Mucosa of rectum (tissue), 2 donors: ENCODE measurements at regions not wholly inside any gene's neighbourhood (a gene's known extent, or its start where the extent isn't known, plus 50 kb on each side); places are given as distances from the start of the nearest gene placed in this dataset.

ENCODE experiments used
- H3K27ac ChIP-seq, 2 donors: one replicate each; pipeline ENCODE4 v1.7.0; 2013; ENCODE audit warnings: inconsistent platforms in 2 of 2, low read depth in 2 of 2, low read length in 2 of 2
- H3K27me3 ChIP-seq, 2 donors: one replicate each; pipeline ENCODE4 v1.7.0; 2013; ENCODE audit warnings: low read length in 2 of 2; ENCODE audit not compliant: control insufficient read depth in 2 of 2, insufficient read depth in 2 of 2
- H3K36me3 ChIP-seq, 2 donors: one replicate each; pipeline ENCODE4 v1.7.0; 2013; ENCODE audit warnings: low read length in 2 of 2; ENCODE audit not compliant: control insufficient read depth in 2 of 2, insufficient read depth in 2 of 2
- H3K4me1 ChIP-seq, 2 donors: one replicate each; pipeline ENCODE4 v1.7.0; 2013; ENCODE audit warnings: low read length in 2 of 2, mild to moderate bottlenecking in 1 of 2; ENCODE audit not compliant: control insufficient read depth in 2 of 2, insufficient read depth in 2 of 2
- H3K4me3 ChIP-seq, 2 donors: one replicate each; pipeline ENCODE4 v1.7.0; 2013; ENCODE audit warnings: low read length in 2 of 2
- H3K9ac ChIP-seq, 2 donors: one replicate each; pipeline ENCODE4 v1.7.0; 2013; ENCODE audit warnings: low read length in 2 of 2, low read depth in 1 of 2, mild to moderate bottlenecking in 1 of 2
- H3K9me3 ChIP-seq, 2 donors: one replicate each; pipeline ENCODE4 v1.7.0; 2013; ENCODE audit warnings: low read length in 2 of 2; ENCODE audit not compliant: control insufficient read depth in 2 of 2
- donor health status: healthy.
- donor health status: Normal muscosa, but diverticular disease.

- no peak overlapping the region for H3K4me3 ChIP-seq
- no peak overlapping the region for H3K9ac ChIP-seq
- H3K36me3 ChIP-seq: no peaks in the 10 kb centered on the region
- H3K27me3 ChIP-seq: peaks cover 0 to 4% of the 10 kb centered on the region in 2 donors
- H3K4me1 ChIP-seq: no peaks in the 10 kb centered on the region
- no peaks in the 10 kb centered on the region for H3K9me3 ChIP-seq
- H3K27ac ChIP-seq: no peak overlapping the region
These were observed 145.1 kb upstream of the ACTBL2 start for GRCh38 chr5:57627661-57628060.

GRCh38 chr5:57626703-57627102, 144.1 kb upstream of the ACTBL2 start:
- no peak overlapping the region for H3K9ac ChIP-seq
- no peaks in the 10 kb centered on the region for H3K36me3 ChIP-seq
- H3K9me3 ChIP-seq: no peaks in the 10 kb centered on the region
- H3K27ac ChIP-seq: no peak overlapping the region
- H3K4me3 ChIP-seq: no peak overlapping the region
- peaks cover 0 to 4% of the 10 kb centered on the region in 2 donors for H3K27me3 ChIP-seq
- H3K4me1 ChIP-seq: no peaks in the 10 kb centered on the region

DNA sequence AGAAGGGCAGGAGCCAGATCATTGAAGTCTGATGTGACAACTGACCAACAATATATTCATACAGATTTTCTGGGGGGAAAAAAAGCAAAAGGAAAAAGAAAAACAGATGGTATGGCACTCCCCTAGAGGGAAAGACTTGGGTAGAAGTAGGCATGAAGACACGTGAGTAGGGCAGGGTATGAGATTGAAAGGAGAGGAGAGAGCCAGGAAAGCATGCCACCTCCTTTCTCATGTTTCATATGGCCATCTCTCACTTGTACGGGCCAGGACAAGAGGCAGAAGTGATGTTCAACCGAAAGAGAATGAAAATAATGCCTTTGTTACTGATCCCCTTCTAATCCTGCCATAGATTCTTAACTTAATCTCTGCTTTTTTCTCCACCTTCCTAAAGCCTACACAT, 139.0 kb upstream of the ACTBL2 start:
- Histone ChIP-seq H3K36me3 (no peaks in the 10 kb centered on the region), H3K9me3 (no peaks in the 10 kb centered on the region), H3K27me3 (no peaks in the 10 kb centered on the region), H3K9ac (no peak overlapping the region), H3K4me1 (no peaks in the 10 kb centered on the region), H3K27ac (no peak overlapping the region), H3K4me3 (no peak overlapping the region)

DNA sequence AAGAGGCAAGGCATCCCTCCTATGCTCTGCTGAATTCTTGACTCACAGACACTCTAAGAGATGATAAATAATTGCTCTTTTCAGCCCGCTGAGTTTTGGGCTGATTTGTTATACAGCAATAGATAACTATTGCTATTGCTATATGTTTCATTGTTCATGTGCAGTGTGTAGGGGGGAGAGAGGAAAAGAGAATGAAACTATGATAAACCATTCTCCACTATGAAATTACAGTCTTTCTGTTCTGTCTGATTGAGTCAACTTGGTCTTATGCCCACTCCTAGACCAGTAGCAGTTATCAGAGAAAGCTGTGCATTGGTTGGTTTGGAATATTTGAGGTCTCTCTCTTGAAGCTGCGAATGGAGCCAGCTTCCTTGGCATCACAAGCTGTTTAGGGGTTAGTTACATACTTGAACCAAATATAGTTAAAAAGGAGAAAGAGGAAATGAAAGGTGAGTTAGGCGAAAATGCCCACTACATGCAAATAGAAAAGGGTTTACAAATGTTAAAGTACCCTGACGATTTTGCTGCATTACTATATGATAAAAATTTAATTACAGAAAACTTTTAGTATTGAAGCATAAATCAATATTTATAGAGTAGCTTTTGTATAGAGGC, 136.3 kb upstream of the ACTBL2 start:
- H3K27me3 ChIP-seq: no peaks in the 10 kb centered on the region
- H3K27ac ChIP-seq: no peak overlapping the region
- H3K4me1 ChIP-seq: no peaks in the 10 kb centered on the region
- no peak overlapping the region for H3K9ac ChIP-seq
- no peaks in the 10 kb centered on the region for H3K9me3 ChIP-seq
- H3K36me3 ChIP-seq: no peaks in the 10 kb centered on the region
- no peak overlapping the region for H3K4me3 ChIP-seq

DNA sequence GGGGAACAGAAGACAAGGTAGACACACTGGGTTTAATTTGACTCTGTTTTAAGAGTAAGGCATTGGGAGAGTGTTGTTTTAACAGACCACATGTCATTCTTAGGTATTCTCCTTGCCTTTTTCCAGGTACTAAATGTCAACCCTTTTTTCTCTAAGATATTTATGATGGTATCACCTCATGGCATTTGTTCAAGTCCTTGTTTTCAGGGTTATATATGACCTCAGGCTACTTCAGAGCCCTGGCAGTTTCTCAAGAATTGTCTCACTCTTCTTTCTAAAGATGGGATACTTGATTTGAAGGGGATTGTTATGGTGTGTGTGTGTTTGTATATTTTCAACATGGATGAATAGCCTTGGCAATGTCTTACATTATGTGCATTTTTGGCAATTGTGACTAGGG, 131.1 kb upstream of the ACTBL2 start:
- Histone ChIP-seq H3K9me3 (no peaks in the 10 kb centered on the region), H3K4me3 (no peak overlapping the region), H3K36me3 (no peaks in the 10 kb centered on the region), H3K27me3 (no peaks in the 10 kb centered on the region), H3K27ac (no peak overlapping the region), H3K4me1 (no peaks in the 10 kb centered on the region), H3K9ac (no peak overlapping the region)

GRCh38 chr5:57611177-57611576, 128.6 kb upstream of the ACTBL2 start:
- Histone ChIP-seq H3K4me3 (no peak overlapping the region), H3K27me3 (no peaks in the 10 kb centered on the region), H3K9me3 (no peaks in the 10 kb centered on the region), H3K9ac (no peak overlapping the region), H3K27ac (no peak overlapping the region), H3K36me3 (no peaks in the 10 kb centered on the region), H3K4me1 (no peaks in the 10 kb centered on the region)

DNA sequence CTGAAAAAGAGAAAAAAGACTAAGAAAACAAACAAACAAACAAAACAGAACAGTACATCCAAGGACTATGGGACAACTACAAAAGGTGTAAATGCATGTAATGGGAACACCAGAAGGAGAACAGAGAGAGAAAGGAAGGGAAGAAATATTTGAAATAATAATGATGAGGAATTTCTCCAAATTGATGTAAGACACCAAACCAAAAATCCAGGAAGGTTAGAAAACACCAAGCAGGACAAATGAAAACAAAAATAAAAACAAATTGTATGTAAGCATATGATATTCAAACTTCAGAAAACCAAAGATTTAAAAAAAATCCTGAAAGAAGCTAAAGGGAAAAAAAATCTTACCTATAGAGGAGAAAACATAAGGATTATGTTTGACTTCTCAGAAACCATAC, 125.9 kb upstream of the ACTBL2 start:
- no peaks in the 10 kb centered on the region for H3K9me3 ChIP-seq
- no peak overlapping the region for H3K4me3 ChIP-seq
- no peaks in the 10 kb centered on the region for H3K36me3 ChIP-seq
- no peak overlapping the region for H3K27ac ChIP-seq
- H3K27me3 ChIP-seq: no peaks in the 10 kb centered on the region
- no peaks in the 10 kb centered on the region for H3K4me1 ChIP-seq
- no peak overlapping the region for H3K9ac ChIP-seq

- Histone ChIP-seq H3K9ac (no peak overlapping the region), H3K27ac (no peak overlapping the region), H3K4me3 (no peak overlapping the region), H3K27me3 (no peaks in the 10 kb centered on the region), H3K4me1 (no peaks in the 10 kb centered on the region), H3K36me3 (no peaks in the 10 kb centered on the region), H3K9me3 (no peaks in the 10 kb centered on the region)
These were observed 119.4 kb upstream of the ACTBL2 start for GRCh38 chr5:57601996-57602395.

DNA sequence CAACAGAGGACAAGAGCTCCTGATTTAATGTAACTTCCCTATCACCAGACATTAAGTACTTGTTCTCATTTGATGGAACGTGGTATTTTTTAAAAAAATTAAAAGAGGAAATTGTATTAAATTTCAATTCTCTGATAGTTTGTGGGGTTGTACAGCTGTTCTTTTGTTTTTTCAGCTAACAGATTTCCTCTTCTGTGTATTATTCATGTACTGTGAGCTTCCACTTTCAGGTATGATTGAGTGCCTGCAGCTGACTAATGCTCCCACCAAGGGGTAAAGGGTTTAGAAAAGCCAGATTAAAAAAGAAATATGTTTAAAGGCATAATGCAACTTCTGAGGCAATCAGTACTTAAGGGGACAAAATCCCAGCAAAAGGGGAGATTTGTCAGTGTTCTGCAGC, 117.7 kb upstream of the ACTBL2 start:
- H3K4me3 ChIP-seq: no peak overlapping the region
- no peaks in the 10 kb centered on the region for H3K36me3 ChIP-seq
- H3K27ac ChIP-seq: no peak overlapping the region
- H3K9ac ChIP-seq: no peak overlapping the region
- no peaks in the 10 kb centered on the region for H3K4me1 ChIP-seq
- no peaks in the 10 kb centered on the region for H3K27me3 ChIP-seq
- H3K9me3 ChIP-seq: no peaks in the 10 kb centered on the region

DNA sequence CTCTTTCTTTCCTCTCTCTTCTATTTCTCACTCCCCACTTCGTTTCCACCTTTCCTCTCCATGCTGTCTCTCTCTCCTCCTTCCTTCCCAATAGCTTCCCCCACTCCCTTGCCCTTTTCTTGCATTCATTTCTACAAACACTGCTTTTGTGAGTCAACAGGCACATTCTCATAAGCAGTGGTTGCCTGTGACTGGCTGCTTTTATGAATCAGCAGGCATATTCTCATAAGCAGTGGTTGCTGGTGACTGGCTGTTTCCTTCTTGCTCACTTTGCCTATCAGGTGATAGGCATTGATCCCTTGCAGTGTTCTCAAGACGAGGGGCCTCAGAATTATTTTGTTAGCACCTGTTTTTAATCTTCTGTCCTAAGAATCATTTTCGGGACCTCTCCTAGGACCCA, 116.1 kb upstream of the ACTBL2 start:
- Histone ChIP-seq H3K9ac (no peak overlapping the region), H3K9me3 (no peaks in the 10 kb centered on the region), H3K27me3 (no peaks in the 10 kb centered on the region), H3K4me3 (no peak overlapping the region), H3K4me1 (no peaks in the 10 kb centered on the region), H3K36me3 (no peaks in the 10 kb centered on the region), H3K27ac (no peak overlapping the region)

DNA sequence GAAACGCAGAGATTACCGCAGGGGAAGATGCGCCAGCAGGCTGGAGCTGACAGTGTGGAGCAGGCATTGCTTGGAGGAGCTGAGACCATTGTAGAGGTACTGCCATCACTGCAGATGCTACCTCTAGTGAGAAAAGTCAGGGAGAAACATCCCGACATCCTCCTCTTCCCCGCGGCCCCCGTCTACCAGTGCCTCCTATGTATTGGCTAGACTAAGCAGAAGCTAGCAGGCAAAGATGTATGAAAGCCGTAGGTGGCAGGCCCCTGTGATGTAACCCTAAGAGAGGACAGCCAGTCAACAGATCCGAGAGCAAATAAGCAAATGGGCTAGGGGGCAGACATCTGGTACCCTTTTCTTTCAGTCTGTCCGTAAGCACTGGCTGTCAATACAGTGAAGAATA, 115.5 kb upstream of the ACTBL2 start:
- H3K4me3 ChIP-seq: no peak overlapping the region
- no peaks in the 10 kb centered on the region for H3K4me1 ChIP-seq
- no peaks in the 10 kb centered on the region for H3K36me3 ChIP-seq
- H3K9me3 ChIP-seq: no peaks in the 10 kb centered on the region
- H3K27ac ChIP-seq: no peak overlapping the region
- H3K9ac ChIP-seq: no peak overlapping the region
- H3K27me3 ChIP-seq: no peaks in the 10 kb centered on the region
